Omental fat pad (tissue), 3 donors: ENCODE measurements at regions not wholly inside any gene's neighbourhood (a gene's known extent, or its start where the extent isn't known, plus 50 kb on each side); places are given as distances from the start of the nearest gene placed in this dataset.

ENCODE experiments used
- ATAC-seq: fragments of 150-250 bp; one replicate; pipeline ENCODE4 v1.9.1; 2016; ENCODE audit warnings: mild to moderate bottlenecking, moderate library complexity; ENCODE audit not compliant: low FRiP score
- DNase-seq: peaks from one replicate; pipeline ENCODE4 v3.0.0-alpha.2; 2019; ENCODE audit warnings: low spot score
- CTCF ChIP-seq, 3 donors: fragments of 450-650 bp; IDR thresholded peaks; one replicate each; pipeline ENCODE4 v1.5.1; 2016 to 2017; ENCODE audit warnings: antibody characterized with exemption in 3 of 3, mild to moderate bottlenecking in 3 of 3, moderate library complexity in 2 of 3

DNA sequence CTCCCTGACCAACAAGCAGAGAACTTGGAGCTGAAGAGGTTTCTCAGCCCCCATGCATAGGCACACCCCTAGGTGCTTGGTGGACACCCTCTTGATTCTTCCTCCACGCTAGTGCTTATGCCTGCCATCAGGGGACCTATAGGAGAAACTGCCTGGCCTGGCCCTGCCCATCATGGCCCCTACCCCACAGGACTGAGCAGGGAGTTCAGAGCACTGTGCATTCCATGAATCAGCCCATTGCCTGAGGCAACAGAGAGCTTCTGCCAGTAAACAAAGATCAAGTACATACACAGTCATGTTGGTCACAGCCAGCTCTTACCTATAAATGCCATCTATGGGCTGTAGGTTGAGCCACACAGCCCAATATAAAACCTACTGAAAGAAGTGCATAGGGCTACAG is 99.1 kb upstream of the EDNRA start:
- no peak for TF ChIP-seq CTCF (IDR thresholded peaks at IDR 0.05)
- ATAC-seq (no peak), DNase-seq (no peak)

DNA sequence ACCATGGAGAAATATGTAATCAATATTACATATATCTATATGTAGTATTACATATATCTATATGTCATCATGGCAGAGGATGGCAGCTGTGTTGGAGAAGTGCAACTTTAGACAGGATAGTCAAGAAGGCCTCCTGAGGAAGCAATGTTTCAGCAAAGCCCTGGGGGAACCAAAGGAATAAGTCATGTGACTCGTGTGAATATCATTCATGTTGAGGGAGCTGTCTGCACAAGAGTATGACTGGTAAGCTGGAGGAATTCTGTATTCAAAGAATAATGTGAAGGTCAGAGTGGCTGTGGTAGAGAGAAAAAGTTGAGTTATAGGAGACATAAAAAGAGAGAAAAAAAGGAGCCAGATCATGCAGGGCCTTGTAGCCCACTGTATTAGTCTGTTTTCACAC is 92.9 kb upstream of the EDNRA start:
- ATAC-seq (no peak), DNase-seq (no peak)
- TF ChIP-seq CTCF (IDR thresholded peaks at IDR 0.05), result no peak

- DNase-seq, result no peak
- ATAC-seq, result no peak
- no peak for TF ChIP-seq CTCF (IDR thresholded peaks at IDR 0.05)
Measured at GRCh38 chr4:147396105-147396504, 84.8 kb upstream of the EDNRA start.

- DNase-seq (no peak), ATAC-seq (no peak)
- no peak for TF ChIP-seq CTCF (IDR thresholded peaks at IDR 0.05)
Measured at GRCh38 chr4:147398556-147398955, 82.3 kb upstream of the EDNRA start.

- no peak for DNase-seq
- ATAC-seq, result no peak
- TF ChIP-seq CTCF (IDR thresholded peaks at IDR 0.05), result no peak
Measured at GRCh38 chr4:147400721-147401120, 80.2 kb upstream of the EDNRA start.

GRCh38 chr4:147401221-147401620 is 79.7 kb upstream of the EDNRA start:
- DNase-seq (no peak), ATAC-seq (no peak)
- TF ChIP-seq CTCF (IDR thresholded peaks at IDR 0.05), result no peak

- DNase-seq (no peak), ATAC-seq (no peak)
- TF ChIP-seq CTCF (IDR thresholded peaks at IDR 0.05), result no peak
Measured at GRCh38 chr4:147407261-147408045, 73.4 kb upstream of the EDNRA start.
